ENCODE measurements at regions not wholly inside any gene's neighbourhood (a gene's known extent, or its start where the extent isn't known, plus 50 kb on each side); places are given as distances from the start of the nearest gene placed in this dataset.

- H3K36me3 ChIP-seq (ENCODE audit: control insufficient read depth in 4 of 4, insufficient read depth in 4 of 4, low read length in 3 of 4) = peaks cover 0 to 2% (median 0%) of the 10 kb centered on the region in 4 experiments
- H3K9me3 ChIP-seq (ENCODE audit: control extremely low read depth in 1 of 5, control insufficient read depth in 4 of 5, insufficient read depth in 2 of 5, low read depth in 1 of 5, low read length in 4 of 5) = peaks cover 0 to 2% (median 0%) of the 10 kb centered on the region in 5 experiments
- H3K4me3 ChIP-seq (ENCODE audit: control insufficient read depth in 1 of 7, extremely low read depth in 1 of 7, insufficient read depth in 4 of 7, low read depth in 2 of 7, low read length in 6 of 7) = no peak overlapping the region
- 83% methylated on average over 1 of the region's 2 CpGs for WGBS (ENCODE audit: insufficient coverage)
- no peaks in the 10 kb centered on the region for H3K27me3 ChIP-seq (replicated peaks in 2 of 5; ENCODE audit: control insufficient read depth in 4 of 5, insufficient read depth in 5 of 5, low read length in 4 of 5)
- ChIA-PET POLR2A (no interaction called here), CTCF (no interaction called here)
- no peak overlapping the region for H3K27ac ChIP-seq (ENCODE audit: insufficient read depth in 1 of 2, low read depth in 1 of 2, low read length in 2 of 2, poor library complexity in 1 of 2, severe bottlenecking in 2 of 2)
- no peak for DNase-seq
- H3K4me1 ChIP-seq (ENCODE audit: control extremely low read depth in 1 of 4, control insufficient read depth in 4 of 4, insufficient read depth in 4 of 4, low read length in 3 of 4) = no peaks in the 10 kb centered on the region
These were observed 1225.9 kb upstream of the CNTN5 start for GRCh38 chr11:97794876-97795275.

- H3K27ac ChIP-seq (ENCODE audit: insufficient read depth in 1 of 2, low read depth in 1 of 2, low read length in 2 of 2, poor library complexity in 1 of 2, severe bottlenecking in 2 of 2) = no peak overlapping the region
- H3K4me3 ChIP-seq (ENCODE audit: control insufficient read depth in 1 of 7, extremely low read depth in 1 of 7, insufficient read depth in 4 of 7, low read depth in 2 of 7, low read length in 6 of 7) = no peak overlapping the region
- H3K4me1 ChIP-seq (ENCODE audit: control extremely low read depth in 1 of 4, control insufficient read depth in 4 of 4, insufficient read depth in 4 of 4, low read length in 3 of 4) = no peaks in the 10 kb centered on the region
- H3K36me3 ChIP-seq (ENCODE audit: control insufficient read depth in 4 of 4, insufficient read depth in 4 of 4, low read length in 3 of 4) = no peaks in the 10 kb centered on the region
- no peaks in the 10 kb centered on the region for H3K27me3 ChIP-seq (replicated peaks in 2 of 5; ENCODE audit: control insufficient read depth in 4 of 5, insufficient read depth in 5 of 5, low read length in 4 of 5)
- ChIA-PET CTCF (no interaction called here), POLR2A (no interaction called here)
- peaks cover 0 to 2% (median 0%) of the 10 kb centered on the region in 5 experiments for H3K9me3 ChIP-seq (ENCODE audit: control extremely low read depth in 1 of 5, control insufficient read depth in 4 of 5, insufficient read depth in 2 of 5, low read depth in 1 of 5, low read length in 4 of 5)
- DNase-seq = no peak
- WGBS (ENCODE audit: insufficient coverage) = 100% methylated on average over 1 of the region's 3 CpGs
These were observed 1219.9 kb upstream of the CNTN5 start for GRCh38 chr11:97800891-97801290.

- no peaks in the 10 kb centered on the region for H3K4me1 ChIP-seq (ENCODE audit: control extremely low read depth in 1 of 4, control insufficient read depth in 4 of 4, insufficient read depth in 4 of 4, low read length in 3 of 4)
- no peak overlapping the region for H3K27ac ChIP-seq (ENCODE audit: insufficient read depth in 1 of 2, low read depth in 1 of 2, low read length in 2 of 2, poor library complexity in 1 of 2, severe bottlenecking in 2 of 2)
- CTCF ChIA-PET = no interaction called here
- no peaks in the 10 kb centered on the region for H3K27me3 ChIP-seq (replicated peaks in 2 of 5; ENCODE audit: control insufficient read depth in 4 of 5, insufficient read depth in 5 of 5, low read length in 4 of 5)
- H3K36me3 ChIP-seq (ENCODE audit: control insufficient read depth in 4 of 4, insufficient read depth in 4 of 4, low read length in 3 of 4) = no peaks in the 10 kb centered on the region
- peaks cover 0 to 7% (median 0%) of the 10 kb centered on the region in 5 experiments for H3K9me3 ChIP-seq (ENCODE audit: control extremely low read depth in 1 of 5, control insufficient read depth in 4 of 5, insufficient read depth in 2 of 5, low read depth in 1 of 5, low read length in 4 of 5)
- no peak overlapping the region for H3K4me3 ChIP-seq (ENCODE audit: control insufficient read depth in 1 of 7, extremely low read depth in 1 of 7, insufficient read depth in 4 of 7, low read depth in 2 of 7, low read length in 6 of 7)
- 100% methylated on average over 2 of the region's 4 CpGs for WGBS (ENCODE audit: insufficient coverage)
- no peak for DNase-seq
- POLR2A ChIA-PET = no interaction called here
These were observed 1206.3 kb upstream of the CNTN5 start for GRCh38 chr11:97814325-97814959.

GRCh38 chr11:97815667-97816066 is 1205.1 kb upstream of the CNTN5 start:
- no peaks in the 10 kb centered on the region for H3K27me3 ChIP-seq (replicated peaks in 2 of 5; ENCODE audit: control insufficient read depth in 4 of 5, insufficient read depth in 5 of 5, low read length in 4 of 5)
- ChIA-PET CTCF (no interaction called here), POLR2A (no interaction called here)
- H3K9me3 ChIP-seq (ENCODE audit: control extremely low read depth in 1 of 5, control insufficient read depth in 4 of 5, insufficient read depth in 2 of 5, low read depth in 1 of 5, low read length in 4 of 5) = peaks cover 0 to 3% (median 0%) of the 10 kb centered on the region in 5 experiments
- H3K4me1 ChIP-seq (ENCODE audit: control extremely low read depth in 1 of 4, control insufficient read depth in 4 of 4, insufficient read depth in 4 of 4, low read length in 3 of 4) = no peaks in the 10 kb centered on the region
- WGBS (ENCODE audit: insufficient coverage) = 100% methylated on average over 1 of the region's 1 CpG
- H3K36me3 ChIP-seq (ENCODE audit: control insufficient read depth in 4 of 4, insufficient read depth in 4 of 4, low read length in 3 of 4) = no peaks in the 10 kb centered on the region
- H3K27ac ChIP-seq (ENCODE audit: insufficient read depth in 1 of 2, low read depth in 1 of 2, low read length in 2 of 2, poor library complexity in 1 of 2, severe bottlenecking in 2 of 2) = no peak overlapping the region
- no peak overlapping the region for H3K4me3 ChIP-seq (ENCODE audit: control insufficient read depth in 1 of 7, extremely low read depth in 1 of 7, insufficient read depth in 4 of 7, low read depth in 2 of 7, low read length in 6 of 7)
- no peak for DNase-seq

DNA sequence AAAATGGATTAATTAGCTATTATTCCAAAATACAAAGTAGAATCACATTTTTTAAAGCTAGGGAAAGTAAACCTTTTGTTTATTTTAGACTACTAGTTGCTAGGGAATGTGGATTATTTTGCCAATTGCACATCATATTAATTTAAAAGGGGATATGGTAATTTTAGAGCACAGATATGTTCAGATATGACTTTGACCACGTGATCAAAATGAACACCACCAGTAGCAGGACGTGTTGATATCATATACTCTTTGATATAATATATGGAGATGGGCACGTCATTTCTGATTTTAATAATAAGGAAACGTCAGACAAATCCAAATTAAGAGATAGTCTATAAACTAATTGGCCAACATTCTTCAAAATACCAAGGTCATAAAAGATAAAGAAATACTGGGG is 1188.3 kb upstream of the CNTN5 start:
- H3K9me3 ChIP-seq (ENCODE audit: control extremely low read depth in 1 of 5, control insufficient read depth in 4 of 5, insufficient read depth in 2 of 5, low read depth in 1 of 5, low read length in 4 of 5) = no peaks in the 10 kb centered on the region
- H3K27me3 ChIP-seq (replicated peaks in 2 of 5; ENCODE audit: control insufficient read depth in 4 of 5, insufficient read depth in 5 of 5, low read length in 4 of 5) = no peaks in the 10 kb centered on the region
- no peaks in the 10 kb centered on the region for H3K36me3 ChIP-seq (ENCODE audit: control insufficient read depth in 4 of 4, insufficient read depth in 4 of 4, low read length in 3 of 4)
- ChIA-PET CTCF (no interaction called here), POLR2A (no interaction called here)
- DNase-seq = no peak
- H3K27ac ChIP-seq (ENCODE audit: insufficient read depth in 1 of 2, low read depth in 1 of 2, low read length in 2 of 2, poor library complexity in 1 of 2, severe bottlenecking in 2 of 2) = no peak overlapping the region
- H3K4me3 ChIP-seq (ENCODE audit: control insufficient read depth in 1 of 7, extremely low read depth in 1 of 7, insufficient read depth in 4 of 7, low read depth in 2 of 7, low read length in 6 of 7) = no peak overlapping the region
- no CpG with 5 or more reads among the region's 4 CpGs for WGBS (ENCODE audit: insufficient coverage)
- H3K4me1 ChIP-seq (ENCODE audit: control extremely low read depth in 1 of 4, control insufficient read depth in 4 of 4, insufficient read depth in 4 of 4, low read length in 3 of 4) = no peaks in the 10 kb centered on the region

- H3K27ac ChIP-seq (ENCODE audit: insufficient read depth in 1 of 2, low read depth in 1 of 2, low read length in 2 of 2, poor library complexity in 1 of 2, severe bottlenecking in 2 of 2) = no peak overlapping the region
- no peaks in the 10 kb centered on the region for H3K27me3 ChIP-seq (replicated peaks in 2 of 5; ENCODE audit: control insufficient read depth in 4 of 5, insufficient read depth in 5 of 5, low read length in 4 of 5)
- H3K36me3 ChIP-seq (ENCODE audit: control insufficient read depth in 4 of 4, insufficient read depth in 4 of 4, low read length in 3 of 4) = no peaks in the 10 kb centered on the region
- ChIA-PET CTCF (no interaction called here), POLR2A (no interaction called here)
- DNase-seq = no peak
- no peak overlapping the region for H3K4me3 ChIP-seq (ENCODE audit: control insufficient read depth in 1 of 7, extremely low read depth in 1 of 7, insufficient read depth in 4 of 7, low read depth in 2 of 7, low read length in 6 of 7)
- no peaks in the 10 kb centered on the region for H3K4me1 ChIP-seq (ENCODE audit: control extremely low read depth in 1 of 4, control insufficient read depth in 4 of 4, insufficient read depth in 4 of 4, low read length in 3 of 4)
- H3K9me3 ChIP-seq (ENCODE audit: control extremely low read depth in 1 of 5, control insufficient read depth in 4 of 5, insufficient read depth in 2 of 5, low read depth in 1 of 5, low read length in 4 of 5) = no peaks in the 10 kb centered on the region
- WGBS (ENCODE audit: insufficient coverage) = 100% methylated on average over 2 of the region's 2 CpGs
These were observed 1187.3 kb upstream of the CNTN5 start for GRCh38 chr11:97833412-97833811.

DNA sequence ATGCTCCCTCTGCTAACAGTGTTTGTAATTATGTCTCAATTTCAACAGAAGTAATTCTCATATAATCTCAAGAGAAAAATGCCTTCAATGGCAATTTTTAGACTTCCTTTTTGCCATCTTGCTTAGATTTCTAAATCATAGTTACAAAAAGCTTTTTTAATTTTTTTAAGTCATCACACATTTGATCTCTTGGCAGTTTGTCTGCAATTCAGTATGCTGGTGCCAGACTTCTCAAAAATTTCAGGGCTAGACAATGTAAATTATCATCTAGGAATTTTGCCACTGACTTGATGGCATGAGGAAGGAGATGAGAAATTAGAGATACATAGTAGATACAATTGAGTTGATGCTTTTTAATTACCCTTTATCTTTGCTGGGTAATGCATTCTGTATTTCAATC is 1176.7 kb upstream of the CNTN5 start:
- Histone ChIP-seq H3K4me3 (ENCODE audit: control insufficient read depth in 1 of 7, extremely low read depth in 1 of 7, insufficient read depth in 4 of 7, low read depth in 2 of 7, low read length in 6 of 7) (no peak overlapping the region), H3K4me1 (ENCODE audit: control extremely low read depth in 1 of 4, control insufficient read depth in 4 of 4, insufficient read depth in 4 of 4, low read length in 3 of 4) (no peaks in the 10 kb centered on the region), H3K27ac (ENCODE audit: insufficient read depth in 1 of 2, low read depth in 1 of 2, low read length in 2 of 2, poor library complexity in 1 of 2, severe bottlenecking in 2 of 2) (no peak overlapping the region), H3K27me3 (replicated peaks in 2 of 5; ENCODE audit: control insufficient read depth in 4 of 5, insufficient read depth in 5 of 5, low read length in 4 of 5) (no peaks in the 10 kb centered on the region), H3K36me3 (ENCODE audit: control insufficient read depth in 4 of 4, insufficient read depth in 4 of 4, low read length in 3 of 4) (no peaks in the 10 kb centered on the region), H3K9me3 (ENCODE audit: control extremely low read depth in 1 of 5, control insufficient read depth in 4 of 5, insufficient read depth in 2 of 5, low read depth in 1 of 5, low read length in 4 of 5) (peaks cover 0 to 4% (median 0%) of the 10 kb centered on the region in 5 experiments)
- no peak for DNase-seq
- ChIA-PET POLR2A (no interaction called here), CTCF (no interaction called here)

Data from common myeloid progenitor, CD34-positive (primary cell).